GM12878 (cell line): ENCODE measurements at regions not wholly inside any gene's neighbourhood (a gene's known extent, or its start where the extent isn't known, plus 50 kb on each side); places are given as distances from the start of the nearest gene placed in this dataset.

Source experiments
- JUNB ChIP-seq: IDR thresholded peaks from 2 replicates; pipeline ENCODE4 v1.6.1; 2016; ENCODE audit warnings: antibody characterized with exemption, mild to moderate bottlenecking
- SP1 ChIP-seq: IDR thresholded peaks from one replicate; pipeline ENCODE4 v1.6.1; 2011; ENCODE audit warnings: low read depth, low read length
- TF ChIP-seq, protein P1 (sequence below), 3 experiments: IDR thresholded peaks in 2 of 3; conservative IDR thresholded peaks in 1 of 3; 2 replicates each; pipeline ENCODE4 v1.5.1; 2011; ENCODE audit warnings: low read depth in 3 of 3, low read length in 3 of 3, mild to moderate bottlenecking in 3 of 3, control low read depth in 2 of 3, moderate library complexity in 2 of 3, inconsistent platforms in 1 of 3, mixed read lengths in 1 of 3; ENCODE audit not compliant: control insufficient read depth in 2 of 3, insufficient read depth in 1 of 3; ENCODE audit errors: extremely low read depth in 1 of 3
- TF ChIP-seq, protein P2 (sequence below): fragments of 450-650 bp; IDR thresholded peaks from 2 replicates; pipeline ENCODE4 v1.6.1; 2017; ENCODE audit warnings: mild to moderate bottlenecking, moderate library complexity

DNA sequence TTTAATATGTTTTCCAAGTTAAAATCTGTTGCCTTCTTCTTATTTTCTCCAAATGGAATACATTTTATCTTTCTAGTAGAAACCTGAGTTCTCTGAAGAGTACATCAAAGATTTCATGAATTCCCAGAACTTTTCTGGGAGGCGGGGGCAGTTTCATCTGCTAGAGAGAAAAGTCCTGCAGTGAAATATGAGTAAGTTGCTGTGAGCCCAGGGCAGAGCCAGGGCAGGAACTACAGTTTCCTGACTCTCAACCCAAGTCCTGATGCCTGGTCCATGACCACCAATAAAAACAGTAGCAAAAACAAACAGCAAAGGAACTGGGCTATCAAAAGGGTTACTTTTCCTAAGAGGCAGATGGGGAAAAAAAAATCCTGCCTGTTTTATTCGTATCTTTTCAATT lies 239.4 kb upstream of the CTSO start:
- no peak for TF ChIP-seq SP1
- TF ChIP-seq, protein P1, sequence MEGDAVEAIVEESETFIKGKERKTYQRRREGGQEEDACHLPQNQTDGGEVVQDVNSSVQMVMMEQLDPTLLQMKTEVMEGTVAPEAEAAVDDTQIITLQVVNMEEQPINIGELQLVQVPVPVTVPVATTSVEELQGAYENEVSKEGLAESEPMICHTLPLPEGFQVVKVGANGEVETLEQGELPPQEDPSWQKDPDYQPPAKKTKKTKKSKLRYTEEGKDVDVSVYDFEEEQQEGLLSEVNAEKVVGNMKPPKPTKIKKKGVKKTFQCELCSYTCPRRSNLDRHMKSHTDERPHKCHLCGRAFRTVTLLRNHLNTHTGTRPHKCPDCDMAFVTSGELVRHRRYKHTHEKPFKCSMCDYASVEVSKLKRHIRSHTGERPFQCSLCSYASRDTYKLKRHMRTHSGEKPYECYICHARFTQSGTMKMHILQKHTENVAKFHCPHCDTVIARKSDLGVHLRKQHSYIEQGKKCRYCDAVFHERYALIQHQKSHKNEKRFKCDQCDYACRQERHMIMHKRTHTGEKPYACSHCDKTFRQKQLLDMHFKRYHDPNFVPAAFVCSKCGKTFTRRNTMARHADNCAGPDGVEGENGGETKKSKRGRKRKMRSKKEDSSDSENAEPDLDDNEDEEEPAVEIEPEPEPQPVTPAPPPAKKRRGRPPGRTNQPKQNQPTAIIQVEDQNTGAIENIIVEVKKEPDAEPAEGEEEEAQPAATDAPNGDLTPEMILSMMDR (IDR thresholded peaks at IDR 0.05 in 2 of 3, conservative IDR thresholded peaks at IDR 0.05 in 1 of 3; ENCODE audit: control insufficient read depth in 2 of 3, extremely low read depth in 1 of 3, insufficient read depth in 1 of 3, low read depth in 3 of 3, low read length in 3 of 3): no peak
- TF ChIP-seq JUNB: no peak
- TF ChIP-seq, protein P2, sequence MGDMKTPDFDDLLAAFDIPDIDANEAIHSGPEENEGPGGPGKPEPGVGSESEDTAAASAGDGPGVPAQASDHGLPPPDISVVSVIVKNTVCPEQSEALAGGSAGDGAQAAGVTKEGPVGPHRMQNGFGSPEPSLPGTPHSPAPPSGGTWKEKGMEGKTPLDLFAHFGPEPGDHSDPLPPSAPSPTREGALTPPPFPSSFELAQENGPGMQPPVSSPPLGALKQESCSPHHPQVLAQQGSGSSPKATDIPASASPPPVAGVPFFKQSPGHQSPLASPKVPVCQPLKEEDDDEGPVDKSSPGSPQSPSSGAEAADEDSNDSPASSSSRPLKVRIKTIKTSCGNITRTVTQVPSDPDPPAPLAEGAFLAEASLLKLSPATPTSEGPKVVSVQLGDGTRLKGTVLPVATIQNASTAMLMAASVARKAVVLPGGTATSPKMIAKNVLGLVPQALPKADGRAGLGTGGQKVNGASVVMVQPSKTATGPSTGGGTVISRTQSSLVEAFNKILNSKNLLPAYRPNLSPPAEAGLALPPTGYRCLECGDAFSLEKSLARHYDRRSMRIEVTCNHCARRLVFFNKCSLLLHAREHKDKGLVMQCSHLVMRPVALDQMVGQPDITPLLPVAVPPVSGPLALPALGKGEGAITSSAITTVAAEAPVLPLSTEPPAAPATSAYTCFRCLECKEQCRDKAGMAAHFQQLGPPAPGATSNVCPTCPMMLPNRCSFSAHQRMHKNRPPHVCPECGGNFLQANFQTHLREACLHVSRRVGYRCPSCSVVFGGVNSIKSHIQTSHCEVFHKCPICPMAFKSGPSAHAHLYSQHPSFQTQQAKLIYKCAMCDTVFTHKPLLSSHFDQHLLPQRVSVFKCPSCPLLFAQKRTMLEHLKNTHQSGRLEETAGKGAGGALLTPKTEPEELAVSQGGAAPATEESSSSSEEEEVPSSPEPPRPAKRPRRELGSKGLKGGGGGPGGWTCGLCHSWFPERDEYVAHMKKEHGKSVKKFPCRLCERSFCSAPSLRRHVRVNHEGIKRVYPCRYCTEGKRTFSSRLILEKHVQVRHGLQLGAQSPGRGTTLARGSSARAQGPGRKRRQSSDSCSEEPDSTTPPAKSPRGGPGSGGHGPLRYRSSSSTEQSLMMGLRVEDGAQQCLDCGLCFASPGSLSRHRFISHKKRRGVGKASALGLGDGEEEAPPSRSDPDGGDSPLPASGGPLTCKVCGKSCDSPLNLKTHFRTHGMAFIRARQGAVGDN: no peak
